ENCODE measurements at regions not wholly inside any gene's neighbourhood (a gene's known extent, or its start where the extent isn't known, plus 50 kb on each side); places are given as distances from the start of the nearest gene placed in this dataset.

DNA sequence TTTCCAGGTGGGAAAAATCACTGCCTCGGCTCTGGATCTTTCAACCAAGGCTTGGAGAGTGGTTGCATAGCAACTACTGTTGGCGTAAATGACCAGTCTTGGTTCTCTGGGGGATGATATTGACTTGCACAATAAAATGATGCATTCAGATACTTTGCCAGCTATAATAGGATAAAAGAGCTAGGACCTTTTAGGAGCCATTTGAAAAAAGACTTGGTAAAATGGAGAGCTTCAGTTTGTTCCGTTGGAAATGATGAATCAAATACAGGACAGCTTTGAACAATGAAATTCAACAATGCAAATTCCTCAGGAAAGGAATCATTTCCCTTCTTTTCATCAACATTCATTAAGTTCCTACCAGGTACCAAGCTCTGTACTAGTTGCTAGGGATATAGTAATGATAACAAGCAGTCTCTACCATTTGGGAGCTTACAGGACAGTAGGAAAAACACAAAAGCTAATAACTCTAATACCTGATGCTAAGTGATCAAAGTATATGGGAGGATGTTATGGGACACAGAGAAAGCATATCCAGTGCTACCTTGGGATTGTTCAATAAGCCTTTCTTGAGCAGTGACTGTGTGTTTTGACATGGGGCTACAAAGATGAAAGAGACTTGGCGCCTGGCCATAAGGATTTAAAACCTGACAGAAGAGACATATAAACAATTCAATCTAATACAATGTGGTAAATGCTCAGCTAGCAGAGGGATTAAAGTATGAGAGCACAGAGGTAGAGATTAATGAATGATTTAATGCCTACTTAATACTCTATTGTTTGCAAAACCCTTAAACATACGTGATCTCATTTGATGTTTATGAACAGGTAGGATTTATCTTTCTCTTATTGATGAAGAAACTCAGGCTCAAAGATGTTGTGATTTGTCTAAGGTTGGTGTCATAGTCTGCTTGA lies 110.7 kb downstream of the QPCT start (continued):
- TF ChIP-seq, protein P1, sequence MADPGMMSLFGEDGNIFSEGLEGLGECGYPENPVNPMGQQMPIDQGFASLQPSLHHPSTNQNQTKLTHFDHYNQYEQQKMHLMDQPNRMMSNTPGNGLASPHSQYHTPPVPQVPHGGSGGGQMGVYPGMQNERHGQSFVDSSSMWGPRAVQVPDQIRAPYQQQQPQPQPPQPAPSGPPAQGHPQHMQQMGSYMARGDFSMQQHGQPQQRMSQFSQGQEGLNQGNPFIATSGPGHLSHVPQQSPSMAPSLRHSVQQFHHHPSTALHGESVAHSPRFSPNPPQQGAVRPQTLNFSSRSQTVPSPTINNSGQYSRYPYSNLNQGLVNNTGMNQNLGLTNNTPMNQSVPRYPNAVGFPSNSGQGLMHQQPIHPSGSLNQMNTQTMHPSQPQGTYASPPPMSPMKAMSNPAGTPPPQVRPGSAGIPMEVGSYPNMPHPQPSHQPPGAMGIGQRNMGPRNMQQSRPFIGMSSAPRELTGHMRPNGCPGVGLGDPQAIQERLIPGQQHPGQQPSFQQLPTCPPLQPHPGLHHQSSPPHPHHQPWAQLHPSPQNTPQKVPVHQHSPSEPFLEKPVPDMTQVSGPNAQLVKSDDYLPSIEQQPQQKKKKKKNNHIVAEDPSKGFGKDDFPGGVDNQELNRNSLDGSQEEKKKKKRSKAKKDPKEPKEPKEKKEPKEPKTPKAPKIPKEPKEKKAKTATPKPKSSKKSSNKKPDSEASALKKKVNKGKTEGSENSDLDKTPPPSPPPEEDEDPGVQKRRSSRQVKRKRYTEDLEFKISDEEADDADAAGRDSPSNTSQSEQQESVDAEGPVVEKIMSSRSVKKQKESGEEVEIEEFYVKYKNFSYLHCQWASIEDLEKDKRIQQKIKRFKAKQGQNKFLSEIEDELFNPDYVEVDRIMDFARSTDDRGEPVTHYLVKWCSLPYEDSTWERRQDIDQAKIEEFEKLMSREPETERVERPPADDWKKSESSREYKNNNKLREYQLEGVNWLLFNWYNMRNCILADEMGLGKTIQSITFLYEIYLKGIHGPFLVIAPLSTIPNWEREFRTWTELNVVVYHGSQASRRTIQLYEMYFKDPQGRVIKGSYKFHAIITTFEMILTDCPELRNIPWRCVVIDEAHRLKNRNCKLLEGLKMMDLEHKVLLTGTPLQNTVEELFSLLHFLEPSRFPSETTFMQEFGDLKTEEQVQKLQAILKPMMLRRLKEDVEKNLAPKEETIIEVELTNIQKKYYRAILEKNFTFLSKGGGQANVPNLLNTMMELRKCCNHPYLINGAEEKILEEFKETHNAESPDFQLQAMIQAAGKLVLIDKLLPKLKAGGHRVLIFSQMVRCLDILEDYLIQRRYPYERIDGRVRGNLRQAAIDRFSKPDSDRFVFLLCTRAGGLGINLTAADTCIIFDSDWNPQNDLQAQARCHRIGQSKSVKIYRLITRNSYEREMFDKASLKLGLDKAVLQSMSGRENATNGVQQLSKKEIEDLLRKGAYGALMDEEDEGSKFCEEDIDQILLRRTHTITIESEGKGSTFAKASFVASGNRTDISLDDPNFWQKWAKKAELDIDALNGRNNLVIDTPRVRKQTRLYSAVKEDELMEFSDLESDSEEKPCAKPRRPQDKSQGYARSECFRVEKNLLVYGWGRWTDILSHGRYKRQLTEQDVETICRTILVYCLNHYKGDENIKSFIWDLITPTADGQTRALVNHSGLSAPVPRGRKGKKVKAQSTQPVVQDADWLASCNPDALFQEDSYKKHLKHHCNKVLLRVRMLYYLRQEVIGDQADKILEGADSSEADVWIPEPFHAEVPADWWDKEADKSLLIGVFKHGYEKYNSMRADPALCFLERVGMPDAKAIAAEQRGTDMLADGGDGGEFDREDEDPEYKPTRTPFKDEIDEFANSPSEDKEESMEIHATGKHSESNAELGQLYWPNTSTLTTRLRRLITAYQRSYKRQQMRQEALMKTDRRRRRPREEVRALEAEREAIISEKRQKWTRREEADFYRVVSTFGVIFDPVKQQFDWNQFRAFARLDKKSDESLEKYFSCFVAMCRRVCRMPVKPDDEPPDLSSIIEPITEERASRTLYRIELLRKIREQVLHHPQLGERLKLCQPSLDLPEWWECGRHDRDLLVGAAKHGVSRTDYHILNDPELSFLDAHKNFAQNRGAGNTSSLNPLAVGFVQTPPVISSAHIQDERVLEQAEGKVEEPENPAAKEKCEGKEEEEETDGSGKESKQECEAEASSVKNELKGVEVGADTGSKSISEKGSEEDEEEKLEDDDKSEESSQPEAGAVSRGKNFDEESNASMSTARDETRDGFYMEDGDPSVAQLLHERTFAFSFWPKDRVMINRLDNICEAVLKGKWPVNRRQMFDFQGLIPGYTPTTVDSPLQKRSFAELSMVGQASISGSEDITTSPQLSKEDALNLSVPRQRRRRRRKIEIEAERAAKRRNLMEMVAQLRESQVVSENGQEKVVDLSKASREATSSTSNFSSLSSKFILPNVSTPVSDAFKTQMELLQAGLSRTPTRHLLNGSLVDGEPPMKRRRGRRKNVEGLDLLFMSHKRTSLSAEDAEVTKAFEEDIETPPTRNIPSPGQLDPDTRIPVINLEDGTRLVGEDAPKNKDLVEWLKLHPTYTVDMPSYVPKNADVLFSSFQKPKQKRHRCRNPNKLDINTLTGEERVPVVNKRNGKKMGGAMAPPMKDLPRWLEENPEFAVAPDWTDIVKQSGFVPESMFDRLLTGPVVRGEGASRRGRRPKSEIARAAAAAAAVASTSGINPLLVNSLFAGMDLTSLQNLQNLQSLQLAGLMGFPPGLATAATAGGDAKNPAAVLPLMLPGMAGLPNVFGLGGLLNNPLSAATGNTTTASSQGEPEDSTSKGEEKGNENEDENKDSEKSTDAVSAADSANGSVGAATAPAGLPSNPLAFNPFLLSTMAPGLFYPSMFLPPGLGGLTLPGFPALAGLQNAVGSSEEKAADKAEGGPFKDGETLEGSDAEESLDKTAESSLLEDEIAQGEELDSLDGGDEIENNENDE (IDR thresholded peaks at IDR 0.05; ENCODE audit: insufficient replicate concordance, low read length): no peak
- TF ChIP-seq NRF1 (IDR thresholded peaks at IDR 0.05; ENCODE audit: low read depth, low read length): no peak
- no peak for TF ChIP-seq POU5F1 (IDR thresholded peaks at IDR 0.05; ENCODE audit: low read depth, low read length)
- TF ChIP-seq, protein P2, sequence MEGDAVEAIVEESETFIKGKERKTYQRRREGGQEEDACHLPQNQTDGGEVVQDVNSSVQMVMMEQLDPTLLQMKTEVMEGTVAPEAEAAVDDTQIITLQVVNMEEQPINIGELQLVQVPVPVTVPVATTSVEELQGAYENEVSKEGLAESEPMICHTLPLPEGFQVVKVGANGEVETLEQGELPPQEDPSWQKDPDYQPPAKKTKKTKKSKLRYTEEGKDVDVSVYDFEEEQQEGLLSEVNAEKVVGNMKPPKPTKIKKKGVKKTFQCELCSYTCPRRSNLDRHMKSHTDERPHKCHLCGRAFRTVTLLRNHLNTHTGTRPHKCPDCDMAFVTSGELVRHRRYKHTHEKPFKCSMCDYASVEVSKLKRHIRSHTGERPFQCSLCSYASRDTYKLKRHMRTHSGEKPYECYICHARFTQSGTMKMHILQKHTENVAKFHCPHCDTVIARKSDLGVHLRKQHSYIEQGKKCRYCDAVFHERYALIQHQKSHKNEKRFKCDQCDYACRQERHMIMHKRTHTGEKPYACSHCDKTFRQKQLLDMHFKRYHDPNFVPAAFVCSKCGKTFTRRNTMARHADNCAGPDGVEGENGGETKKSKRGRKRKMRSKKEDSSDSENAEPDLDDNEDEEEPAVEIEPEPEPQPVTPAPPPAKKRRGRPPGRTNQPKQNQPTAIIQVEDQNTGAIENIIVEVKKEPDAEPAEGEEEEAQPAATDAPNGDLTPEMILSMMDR (IDR thresholded peaks at IDR 0.05; ENCODE audit: control extremely low read depth in 1 of 3, insufficient read depth in 1 of 3, low read depth in 1 of 3, low read length in 3 of 3): no peak
- no peak for TF ChIP-seq HDAC6 (IDR thresholded peaks at IDR 0.05; ENCODE audit: low read depth, low read length)
- TF ChIP-seq SRF (IDR thresholded peaks at IDR 0.05; ENCODE audit: low read depth, low read length): no peak
- TF ChIP-seq RNF2 (IDR thresholded peaks at IDR 0.05; ENCODE audit: borderline replicate concordance, low read depth, low read length, missing control alignments, poor library complexity, severe bottlenecking): no peak

Measured in H1 (cell line).